ENCODE measurements at regions not wholly inside any gene's neighbourhood (a gene's known extent, or its start where the extent isn't known, plus 50 kb on each side); places are given as distances from the start of the nearest gene placed in this dataset.

- no peak for TF ChIP-seq CTCF (IDR thresholded peaks at IDR 0.05)
- no peak for TF ChIP-seq POLR2A (IDR thresholded peaks at IDR 0.05)
- H3K27ac ChIP-seq, result no peak overlapping the region
- no peaks in the 10 kb centered on the region for H3K9me3 ChIP-seq
- H3K36me3 ChIP-seq, result no peaks in the 10 kb centered on the region
- no peak overlapping the region for H3K4me3 ChIP-seq
- H3K27me3 ChIP-seq, result no peaks in the 10 kb centered on the region
- no peak for DNase-seq
- no peaks in the 10 kb centered on the region for H3K4me1 ChIP-seq
Observed at GRCh38 chr1:200230671-200231070, 179.2 kb downstream of the ZNF281 start.

GRCh38 chr1:200228486-200228885 is 181.3 kb downstream of the ZNF281 start:
- Histone ChIP-seq H3K27me3 (no peaks in the 10 kb centered on the region), H3K36me3 (no peaks in the 10 kb centered on the region), H3K4me1 (no peaks in the 10 kb centered on the region), H3K9me3 (no peaks in the 10 kb centered on the region), H3K27ac (no peak overlapping the region), H3K4me3 (no peak overlapping the region)
- DNase-seq, result no peak
- TF ChIP-seq POLR2A (IDR thresholded peaks at IDR 0.05) (no peak), CTCF (IDR thresholded peaks at IDR 0.05) (no peak)

- DNase-seq, result no peak
- H3K9me3 ChIP-seq, result no peaks in the 10 kb centered on the region
- no peaks in the 10 kb centered on the region for H3K4me1 ChIP-seq
- H3K27me3 ChIP-seq, result no peaks in the 10 kb centered on the region
- TF ChIP-seq CTCF (IDR thresholded peaks at IDR 0.05), result no peak
- no peak for TF ChIP-seq POLR2A (IDR thresholded peaks at IDR 0.05)
- no peaks in the 10 kb centered on the region for H3K36me3 ChIP-seq
- no peak overlapping the region for H3K27ac ChIP-seq
- no peak overlapping the region for H3K4me3 ChIP-seq
Observed at GRCh38 chr1:200228081-200228480, 181.8 kb downstream of the ZNF281 start.

Measured in Peyer's patch (tissue), 4 donors.